Esophagus muscularis mucosa (tissue), 4 donors: ENCODE measurements at regions not wholly inside any gene's neighbourhood (a gene's known extent, or its start where the extent isn't known, plus 50 kb on each side); places are given as distances from the start of the nearest gene placed in this dataset.

Source experiments
- CTCF ChIP-seq, 3 experiments: fragments of 200-600 bp in 2 of 3; fragments of 450-650 bp in 1 of 3; sonication (generic) in 2 of 3; IDR thresholded peaks; one replicate each; pipeline ENCODE4 v1.5.1; 2017 to 2019; ENCODE audit warnings: antibody characterized with exemption in 3 of 3, mild to moderate bottlenecking in 2 of 3, moderate library complexity in 1 of 3
- EP300 ChIP-seq: sonication (generic); formaldehyde crosslinking; IDR thresholded peaks from one replicate; pipeline ENCODE4 v1.6.1; 2017; ENCODE audit warnings: antibody characterized with exemption
- POLR2A ChIP-seq: fragments of 450-650 bp; IDR thresholded peaks from one replicate; pipeline ENCODE4 v1.6.1; 2017; ENCODE audit warnings: antibody characterized with exemption, moderate library complexity, mild to moderate bottlenecking, low read depth
- POLR2AphosphoS5 ChIP-seq, 2 donors: sonication (generic); formaldehyde crosslinking; IDR thresholded peaks; one replicate each; pipeline ENCODE4 v1.6.1; 2017; ENCODE audit warnings: antibody characterized with exemption in 2 of 2

GRCh38 chr1:5622412-5622811 lies 369.8 kb downstream of the NPHP4 start:
- TF ChIP-seq CTCF (IDR thresholded peaks at IDR 0.05) (no peak), POLR2A (no peak), POLR2AphosphoS5 (IDR thresholded peaks at IDR 0.05) (no peak), EP300 (no peak)
